Adrenal gland (tissue), 9 donors: ENCODE measurements at regions not wholly inside any gene's neighbourhood (a gene's known extent, or its start where the extent isn't known, plus 50 kb on each side); places are given as distances from the start of the nearest gene placed in this dataset.

Source experiments
- DNase-seq, 7 donors: peaks; one replicate each; pipeline ENCODE4 v3.0.0-alpha.2; 2019 to 2020
- H3K27ac ChIP-seq, 5 donors: fragments of 200-600 bp; sonication (generic) in 4 of 5; 1 replicate in 3 of 5; 2 replicates in 2 of 5; pipeline versions ENCODE4 v1.5.1 to v1.8.0; 2016 to 2020; ENCODE audit warnings: mild to moderate bottlenecking in 1 of 5
- H3K27me3 ChIP-seq: fragments of 200-600 bp; 2 replicates; pipeline ENCODE4 v1.8.0; 2021
- H3K36me3 ChIP-seq, 2 donors: fragments of 200-600 bp; replicated peaks in 1 of 2; 1 replicate in 1 of 2; 2 replicates in 1 of 2; pipeline versions ENCODE4 v1.5.1 to v1.8.0; 2018 to 2022
- H3K4me1 ChIP-seq, 2 donors: fragments of 200-600 bp; replicated peaks in 1 of 2; 1 replicate in 1 of 2; 2 replicates in 1 of 2; pipeline versions ENCODE4 v1.5.1 to v1.8.0; 2018 to 2021
- H3K4me3 ChIP-seq, 4 donors: fragments of 200-600 bp; sonication (generic) in 3 of 4; one replicate each; pipeline ENCODE4 v1.5.1; 2016 to 2018
- H3K9me3 ChIP-seq, 3 donors: fragments of 200-600 bp; sonication (generic) in 1 of 3; replicated peaks in 1 of 3; 1 replicate in 2 of 3; 2 replicates in 1 of 3; pipeline versions ENCODE4 v1.5.1 to v1.8.0; 2016 to 2021
- POLR2A ChIP-seq, 2 donors: fragments of 450-650 bp; IDR thresholded peaks; one replicate each; pipeline ENCODE4 v1.6.1; 2017; ENCODE audit warnings: antibody characterized with exemption in 2 of 2, mild to moderate bottlenecking in 2 of 2, moderate library complexity in 1 of 2
- WGBS, 4 donors: extraction: QIAGEN DNeasy Blood & Tissue Kit in 2 of 4; methylation state at CpG; one replicate each; pipeline versions ENCODE4 v1.1.5 to v1.1.7; 2013 to 2017; 5-methylcytosine and 5-hydroxymethylcytosine counted together
- intact Hi-C, 2 donors: fragments of 100-400 bp; cut with DNase I; formaldehyde crosslinking; loops; one replicate each; pipeline versions ENCODE4 v1.14.1 to v1.15.0; 2022 to 2023
- TF ChIP-seq, protein P1 (sequence below), 6 experiments: fragments of 450-650 bp in 4 of 6; fragments of 200-600 bp in 2 of 6; sonication (generic) in 1 of 6; IDR thresholded peaks; 1 replicate in 5 of 6; 2 replicates in 1 of 6; pipeline versions ENCODE4 v1.5.1 to v1.8.0; 2016 to 2021; ENCODE audit warnings: antibody characterized with exemption in 6 of 6, mild to moderate bottlenecking in 2 of 6, moderate library complexity in 1 of 6
- donor health status: healthy with polysubstance abuse.
- donor health status: Bipolar disorder and iron deficiency.
- donor health status: DM: yes; HTN: yes; CAD: no.
- donor health status: DM: no; HTN: no; CAD: no.
- donor health status: DM: no; HTN: no; CAD: no.

DNA sequence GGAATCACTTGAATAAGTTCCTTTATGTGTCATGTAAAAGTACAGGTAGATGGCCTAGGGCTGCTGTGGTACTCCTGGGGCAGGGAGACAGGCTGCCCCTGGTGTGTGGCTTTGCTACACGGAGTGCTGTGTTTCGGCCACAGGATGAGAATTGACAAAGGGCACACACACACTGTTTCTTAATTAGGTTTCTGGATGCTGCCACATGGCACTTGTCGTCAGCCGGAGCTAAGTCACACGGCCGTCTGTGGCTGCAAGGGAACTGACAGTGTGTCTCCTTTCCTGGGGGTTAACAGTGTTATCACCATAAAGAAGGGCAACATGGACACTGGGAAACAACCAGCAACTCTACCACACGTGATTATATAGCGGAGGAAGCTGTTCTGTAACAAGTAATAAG lies 55.7 kb upstream of the CREB5 start:
- H3K4me1 ChIP-seq, result no peaks in the 10 kb centered on the region
- no peak overlapping the region for H3K27ac ChIP-seq
- peak in 1 of 7 donors; percentile 71 for DNase-seq
- 68 to 79% (median 72%) methylated on average over 8 of the region's 8 CpGs for WGBS, 4 donors
- no peak overlapping the region for H3K4me3 ChIP-seq
- H3K9me3 ChIP-seq, result no peaks in the 10 kb centered on the region
- intact Hi-C loops, result no loop called here
- no peak for TF ChIP-seq POLR2A (IDR thresholded peaks at IDR 0.05)
- TF ChIP-seq, protein P1, sequence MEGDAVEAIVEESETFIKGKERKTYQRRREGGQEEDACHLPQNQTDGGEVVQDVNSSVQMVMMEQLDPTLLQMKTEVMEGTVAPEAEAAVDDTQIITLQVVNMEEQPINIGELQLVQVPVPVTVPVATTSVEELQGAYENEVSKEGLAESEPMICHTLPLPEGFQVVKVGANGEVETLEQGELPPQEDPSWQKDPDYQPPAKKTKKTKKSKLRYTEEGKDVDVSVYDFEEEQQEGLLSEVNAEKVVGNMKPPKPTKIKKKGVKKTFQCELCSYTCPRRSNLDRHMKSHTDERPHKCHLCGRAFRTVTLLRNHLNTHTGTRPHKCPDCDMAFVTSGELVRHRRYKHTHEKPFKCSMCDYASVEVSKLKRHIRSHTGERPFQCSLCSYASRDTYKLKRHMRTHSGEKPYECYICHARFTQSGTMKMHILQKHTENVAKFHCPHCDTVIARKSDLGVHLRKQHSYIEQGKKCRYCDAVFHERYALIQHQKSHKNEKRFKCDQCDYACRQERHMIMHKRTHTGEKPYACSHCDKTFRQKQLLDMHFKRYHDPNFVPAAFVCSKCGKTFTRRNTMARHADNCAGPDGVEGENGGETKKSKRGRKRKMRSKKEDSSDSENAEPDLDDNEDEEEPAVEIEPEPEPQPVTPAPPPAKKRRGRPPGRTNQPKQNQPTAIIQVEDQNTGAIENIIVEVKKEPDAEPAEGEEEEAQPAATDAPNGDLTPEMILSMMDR (IDR thresholded peaks at IDR 0.05), result no peak
- peaks cover 2% of the 10 kb centered on the region for H3K27me3 ChIP-seq
- H3K36me3 ChIP-seq, result no peaks in the 10 kb centered on the region

DNA sequence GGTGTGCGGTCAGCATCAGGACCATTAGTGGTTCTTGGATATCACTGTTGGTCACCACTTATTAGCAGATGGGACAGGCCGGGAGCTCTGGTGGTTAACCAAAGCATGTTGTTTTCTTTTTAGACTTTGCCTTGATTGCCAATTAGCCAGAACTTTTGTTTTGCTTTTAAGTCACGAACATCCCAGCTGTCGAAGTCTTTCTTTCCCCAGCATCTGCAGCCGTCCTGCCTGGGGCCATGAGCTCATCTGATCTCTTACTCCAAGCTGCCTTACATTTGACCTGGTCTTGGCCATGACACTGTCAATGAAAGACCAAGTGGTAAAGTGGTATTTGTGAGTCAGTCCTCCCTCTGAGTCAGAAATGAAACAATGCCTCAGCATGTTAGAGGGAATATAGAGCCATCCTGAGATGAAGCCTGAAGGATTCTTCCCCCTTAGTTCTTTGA lies 53.9 kb upstream of the CREB5 start:
- Histone ChIP-seq H3K27ac (no peak overlapping the region), H3K9me3 (no peaks in the 10 kb centered on the region), H3K4me3 (no peak overlapping the region), H3K36me3 (no peaks in the 10 kb centered on the region), H3K27me3 (no peaks in the 10 kb centered on the region), H3K4me1 (no peaks in the 10 kb centered on the region)
- 79 to 92% (median 87%) methylated on average over 5 of the region's 5 CpGs for WGBS, 4 donors
- DNase-seq, result peak in 2 of 7 donors; percentile 9 to 32
- intact Hi-C loops, result no loop called here
- TF ChIP-seq, protein P1 (IDR thresholded peaks at IDR 0.05), result no peak
- TF ChIP-seq POLR2A (IDR thresholded peaks at IDR 0.05), result no peak

DNA sequence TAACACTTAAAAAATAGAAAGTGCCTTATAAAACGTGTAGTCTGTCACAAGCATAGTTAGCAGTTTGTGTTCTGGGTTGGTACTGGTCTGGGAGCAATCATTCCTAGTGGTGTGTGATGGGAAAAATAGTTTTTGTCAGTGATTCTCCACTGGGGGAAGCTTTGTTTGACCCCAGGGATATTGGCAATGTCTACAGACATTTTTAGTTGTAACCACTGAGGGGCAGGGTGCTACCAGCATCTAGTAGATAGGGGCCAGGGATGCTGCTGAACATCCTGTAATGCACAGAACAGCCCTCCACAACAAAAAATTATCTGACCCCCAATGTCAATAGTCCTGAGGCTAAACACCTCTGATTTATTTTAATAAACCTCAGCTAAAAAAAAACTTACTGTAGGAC lies 51.6 kb upstream of the CREB5 start:
- no peaks in the 10 kb centered on the region for H3K36me3 ChIP-seq
- DNase-seq, result no peak
- no peak overlapping the region for H3K27ac ChIP-seq
- H3K4me3 ChIP-seq, result no peak overlapping the region
- no peaks in the 10 kb centered on the region for H3K27me3 ChIP-seq
- TF ChIP-seq, protein P1 (IDR thresholded peaks at IDR 0.05), result no peak
- no peak for TF ChIP-seq POLR2A (IDR thresholded peaks at IDR 0.05)
- H3K4me1 ChIP-seq, result no peaks in the 10 kb centered on the region
- no peaks in the 10 kb centered on the region for H3K9me3 ChIP-seq
- 53 to 75% (median 60%) methylated on average over 1 of the region's 1 CpG for WGBS, 4 donors
- intact Hi-C loops, result no loop called here

DNA sequence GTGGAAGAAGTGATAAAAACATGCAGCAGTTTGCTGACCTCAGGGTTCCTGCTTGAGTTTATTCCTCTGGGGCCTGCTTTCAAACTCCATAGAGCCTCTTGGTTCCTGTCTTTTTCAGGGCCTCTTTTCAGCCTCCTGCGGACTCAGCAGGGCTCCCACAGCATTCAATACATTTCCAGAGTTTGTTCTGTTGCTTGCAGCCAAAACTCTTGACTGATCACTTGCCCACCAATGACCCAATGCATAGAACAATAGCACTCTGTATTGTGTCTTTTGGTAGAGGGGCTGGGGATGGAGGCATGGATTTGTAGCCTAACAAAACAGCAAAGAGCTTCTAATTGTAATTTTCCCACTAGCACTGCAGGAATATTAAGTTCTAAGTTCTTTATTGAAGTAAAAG lies 50.8 kb upstream of the CREB5 start:
- Histone ChIP-seq H3K4me1 (no peaks in the 10 kb centered on the region), H3K36me3 (no peaks in the 10 kb centered on the region), H3K27ac (no peak overlapping the region), H3K27me3 (no peaks in the 10 kb centered on the region), H3K4me3 (no peak overlapping the region), H3K9me3 (no peaks in the 10 kb centered on the region)
- no peak for DNase-seq
- WGBS, 4 donors, result 67 to 92% (median 83%) methylated on average over 1 of the region's 1 CpG
- intact Hi-C loops, result no loop called here
- no peak for TF ChIP-seq POLR2A (IDR thresholded peaks at IDR 0.05)
- TF ChIP-seq, protein P1 (IDR thresholded peaks at IDR 0.05), result no peak
